ENCODE measurements at regions not wholly inside any gene's neighbourhood (a gene's known extent, or its start where the extent isn't known, plus 50 kb on each side); places are given as distances from the start of the nearest gene placed in this dataset.

GRCh38 chr4:158002173-158002572, 170.7 kb downstream of the GASK1B start:
- TF ChIP-seq CTCF (IDR thresholded peaks at IDR 0.05; ENCODE audit: low read depth, low read length): no peak
- TF ChIP-seq EZH2phosphoT487 (IDR thresholded peaks at IDR 0.05; ENCODE audit: low read depth): no peak
